ENCODE measurements at regions not wholly inside any gene's neighbourhood (a gene's known extent, or its start where the extent isn't known, plus 50 kb on each side); places are given as distances from the start of the nearest gene placed in this dataset.

GRCh38 chr15:35697549-35698299 is 151.8 kb upstream of the DPH6 start:
- no peak for TF ChIP-seq PBX2 (CRISPR knock-in tag; IDR thresholded peaks at IDR 0.05)
- no peak for TF ChIP-seq POLR2A (IDR thresholded peaks at IDR 0.05; ENCODE audit: insufficient read depth in 1 of 2, low read depth in 2 of 2, low read length in 2 of 2)
- TF ChIP-seq BCL6 (CRISPR knock-in tag; IDR thresholded peaks at IDR 0.05), result no peak
- TF ChIP-seq CBX2 (IDR thresholded peaks at IDR 0.05; ENCODE audit: low read depth, low read length), result no peak
- TF ChIP-seq CBX2 (CRISPR knock-in tag; IDR thresholded peaks at IDR 0.05; ENCODE audit: low read depth), result no peak
- no peak for TF ChIP-seq ZNF619 (CRISPR knock-in tag; IDR thresholded peaks at IDR 0.05)

Data from HepG2 (cell line).